ENCODE measurements at regions not wholly inside any gene's neighbourhood (a gene's known extent, or its start where the extent isn't known, plus 50 kb on each side); places are given as distances from the start of the nearest gene placed in this dataset.

- FAIRE-seq, result peak; percentile 31
These were observed 283.1 kb upstream of the FOXG1 start for GRCh38 chr14:28483506-28483905.

GRCh38 chr14:28488684-28489083 lies 277.9 kb upstream of the FOXG1 start:
- FAIRE-seq, result no peak
- no peak for DNase-seq (ENCODE audit: insufficient read length, low spot score)

More at GRCh38 chr14:28483506-28483905, 283.1 kb upstream of the FOXG1 start:
- DNase-seq (ENCODE audit: insufficient read length, low spot score), result no peak

GRCh38 chr14:28493516-28493915 lies 273.1 kb upstream of the FOXG1 start:
- FAIRE-seq (no peak), DNase-seq (ENCODE audit: insufficient read length, low spot score) (no peak)

- FAIRE-seq (no peak), DNase-seq (ENCODE audit: insufficient read length, low spot score) (no peak)
These were observed 272.4 kb upstream of the FOXG1 start for GRCh38 chr14:28494196-28494595.

- no peak for DNase-seq (ENCODE audit: insufficient read length, low spot score)
- FAIRE-seq, result peak; percentile 69
These were observed 270.2 kb upstream of the FOXG1 start for GRCh38 chr14:28496364-28496763.

- FAIRE-seq (no peak), DNase-seq (ENCODE audit: insufficient read length, low spot score) (no peak)
These were observed 264.1 kb upstream of the FOXG1 start for GRCh38 chr14:28502517-28502916.

GRCh38 chr14:28515571-28515970 lies 251.0 kb upstream of the FOXG1 start:
- peak; percentile 83 for FAIRE-seq
- peak; percentile 48 for DNase-seq (ENCODE audit: insufficient read length, low spot score)

GRCh38 chr14:28536889-28537288 lies 229.7 kb upstream of the FOXG1 start:
- DNase-seq (ENCODE audit: insufficient read length, low spot score) (no peak), FAIRE-seq (peak; percentile 36)

GRCh38 chr14:28542040-28542439 lies 224.5 kb upstream of the FOXG1 start:
- FAIRE-seq (no peak), DNase-seq (ENCODE audit: insufficient read length, low spot score) (no peak)

GRCh38 chr14:28565345-28565744 lies 201.2 kb upstream of the FOXG1 start:
- DNase-seq (ENCODE audit: insufficient read length, low spot score) (no peak), FAIRE-seq (no peak)

- FAIRE-seq (peak; percentile 85), DNase-seq (ENCODE audit: insufficient read length, low spot score) (no peak)
These were observed 196.2 kb upstream of the FOXG1 start for GRCh38 chr14:28570391-28570790.

GRCh38 chr14:28571636-28572035 lies 195.0 kb upstream of the FOXG1 start:
- FAIRE-seq, result no peak
- no peak for DNase-seq (ENCODE audit: insufficient read length, low spot score)

- DNase-seq (ENCODE audit: insufficient read length, low spot score) (no peak), FAIRE-seq (peak; percentile 4)
These were observed 190.1 kb upstream of the FOXG1 start for GRCh38 chr14:28576523-28576922.

- DNase-seq (ENCODE audit: insufficient read length, low spot score), result no peak
- FAIRE-seq, result peak; percentile 55
These were observed 189.4 kb upstream of the FOXG1 start for GRCh38 chr14:28577187-28577586.

- FAIRE-seq, result peak; percentile 89
- DNase-seq (ENCODE audit: insufficient read length, low spot score), result peak; percentile 26
These were observed 188.9 kb upstream of the FOXG1 start for GRCh38 chr14:28577711-28578131.

GRCh38 chr14:28584951-28585350 lies 181.6 kb upstream of the FOXG1 start:
- no peak for DNase-seq (ENCODE audit: insufficient read length, low spot score)
- FAIRE-seq, result no peak

GRCh38 chr14:28589792-28590191 lies 176.8 kb upstream of the FOXG1 start:
- no peak for FAIRE-seq
- no peak for DNase-seq (ENCODE audit: insufficient read length, low spot score)

GRCh38 chr14:28596391-28596790 lies 170.2 kb upstream of the FOXG1 start:
- DNase-seq (ENCODE audit: insufficient read length, low spot score) (no peak), FAIRE-seq (peak; percentile 74)

- no peak for DNase-seq (ENCODE audit: insufficient read length, low spot score)
- FAIRE-seq, result peak; percentile 26
These were observed 167.4 kb upstream of the FOXG1 start for GRCh38 chr14:28599191-28599590.

GRCh38 chr14:28599605-28600004 lies 167.0 kb upstream of the FOXG1 start:
- peak; percentile 49 for FAIRE-seq
- DNase-seq (ENCODE audit: insufficient read length, low spot score), result no peak

GRCh38 chr14:28603606-28604005 lies 163.0 kb upstream of the FOXG1 start:
- DNase-seq (ENCODE audit: insufficient read length, low spot score) (no peak), FAIRE-seq (no peak)

- FAIRE-seq (peak; percentile 33), DNase-seq (ENCODE audit: insufficient read length, low spot score) (no peak)
These were observed 158.9 kb upstream of the FOXG1 start for GRCh38 chr14:28607661-28608060.

- DNase-seq (ENCODE audit: insufficient read length, low spot score), result no peak
These were observed 158.1 kb upstream of the FOXG1 start for GRCh38 chr14:28608443-28608842.

More at GRCh38 chr14:28608443-28608842, 158.1 kb upstream of the FOXG1 start:
- no peak for FAIRE-seq

Data from HTR-8/SVneo (cell line).